HL-60 (cell line): ENCODE measurements at regions not wholly inside any gene's neighbourhood (a gene's known extent, or its start where the extent isn't known, plus 50 kb on each side); places are given as distances from the start of the nearest gene placed in this dataset.

Experiments
- GABPA ChIP-seq: IDR thresholded peaks from 2 replicates; pipeline ENCODE4 v1.6.1; 2012; ENCODE audit warnings: low read depth
- POLR2AphosphoS5 ChIP-seq: IDR thresholded peaks from 2 replicates; pipeline ENCODE4 v1.6.1; 2012; ENCODE audit warnings: low read depth
- SPI1 ChIP-seq: IDR thresholded peaks from 2 replicates; pipeline ENCODE4 v1.6.1; 2012; ENCODE audit warnings: low read depth, mild to moderate bottlenecking, borderline replicate concordance
- TF ChIP-seq, protein P1 (sequence below): IDR thresholded peaks from one replicate; pipeline ENCODE4 v1.5.1; 2011; ENCODE audit warnings: low read length, control low read depth, inconsistent platforms; ENCODE audit not compliant: insufficient read depth

DNA sequence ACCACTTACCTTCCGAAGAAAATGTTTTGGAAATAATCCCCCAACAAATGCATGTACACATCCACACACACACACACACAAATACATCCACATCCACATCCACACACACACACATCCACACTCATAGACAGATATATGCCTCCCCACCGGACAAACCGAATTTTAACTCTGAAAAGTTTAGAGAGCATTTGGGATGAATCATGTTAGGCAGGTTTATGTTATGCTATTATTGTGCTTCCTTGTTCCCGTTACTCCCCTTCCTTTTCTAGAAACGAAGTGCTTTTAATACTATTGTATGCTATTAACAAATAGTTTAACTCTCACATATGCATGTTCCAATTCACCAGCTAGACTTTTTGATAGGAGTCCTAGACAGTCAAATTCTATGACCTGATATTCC lies 91.5 kb downstream of the FAS start:
- no peak for TF ChIP-seq POLR2AphosphoS5
- TF ChIP-seq, protein P1, sequence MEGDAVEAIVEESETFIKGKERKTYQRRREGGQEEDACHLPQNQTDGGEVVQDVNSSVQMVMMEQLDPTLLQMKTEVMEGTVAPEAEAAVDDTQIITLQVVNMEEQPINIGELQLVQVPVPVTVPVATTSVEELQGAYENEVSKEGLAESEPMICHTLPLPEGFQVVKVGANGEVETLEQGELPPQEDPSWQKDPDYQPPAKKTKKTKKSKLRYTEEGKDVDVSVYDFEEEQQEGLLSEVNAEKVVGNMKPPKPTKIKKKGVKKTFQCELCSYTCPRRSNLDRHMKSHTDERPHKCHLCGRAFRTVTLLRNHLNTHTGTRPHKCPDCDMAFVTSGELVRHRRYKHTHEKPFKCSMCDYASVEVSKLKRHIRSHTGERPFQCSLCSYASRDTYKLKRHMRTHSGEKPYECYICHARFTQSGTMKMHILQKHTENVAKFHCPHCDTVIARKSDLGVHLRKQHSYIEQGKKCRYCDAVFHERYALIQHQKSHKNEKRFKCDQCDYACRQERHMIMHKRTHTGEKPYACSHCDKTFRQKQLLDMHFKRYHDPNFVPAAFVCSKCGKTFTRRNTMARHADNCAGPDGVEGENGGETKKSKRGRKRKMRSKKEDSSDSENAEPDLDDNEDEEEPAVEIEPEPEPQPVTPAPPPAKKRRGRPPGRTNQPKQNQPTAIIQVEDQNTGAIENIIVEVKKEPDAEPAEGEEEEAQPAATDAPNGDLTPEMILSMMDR: no peak
- no peak for TF ChIP-seq SPI1
- TF ChIP-seq GABPA: no peak
